Astrocyte of the cerebellum (primary cell): ENCODE measurements at regions not wholly inside any gene's neighbourhood (a gene's known extent, or its start where the extent isn't known, plus 50 kb on each side); places are given as distances from the start of the nearest gene placed in this dataset.
"Not testable (repeated sequence)": the region's sequence is repeated elsewhere in the genome, so short reads cannot be mapped to it uniquely, and the experiment has no call there.

Experiments used
- DNase-seq: peaks from one replicate; pipeline ENCODE4 v3.0.0-alpha.2; 2011; ENCODE audit warnings: low read depth
- H3K4me3 ChIP-seq: 2 replicates; pipeline ENCODE4 v1.5.1; 2011; ENCODE audit warnings: mild to moderate bottlenecking, low read depth, low read length, moderate library complexity
- CTCF ChIP-seq: IDR thresholded peaks from 2 replicates; pipeline ENCODE4 v1.5.1; 2012; ENCODE audit warnings: low read length, low read depth, moderate library complexity, mild to moderate bottlenecking; ENCODE audit errors: missing control alignments
- in situ Hi-C: cut with HindIII; loops from 2 replicates; pipeline ENCODE4 v1.10.0; 2017; ENCODE audit warnings: low sequenced_read_pairs

- no peak overlapping the region for H3K4me3 ChIP-seq
- no peak for DNase-seq
- no peak for TF ChIP-seq CTCF
- in situ Hi-C loops, result no loop called here
These were observed 69.8 kb upstream of the TOPAZ1 start for GRCh38 chr3:44171891-44172290.

- DNase-seq, in situ Hi-C loops, H3K4me3 ChIP-seq: not testable (repeated sequence)
These were observed 69.0 kb upstream of the TOPAZ1 start for GRCh38 chr3:44172701-44173100.

- DNase-seq, result no peak
- TF ChIP-seq CTCF, result no peak
- no peak overlapping the region for H3K4me3 ChIP-seq
- in situ Hi-C loops, result no loop called here
These were observed 68.4 kb upstream of the TOPAZ1 start for GRCh38 chr3:44173263-44173662.

GRCh38 chr3:44175070-44175469, 66.6 kb upstream of the TOPAZ1 start:
- DNase-seq, result no peak
- H3K4me3 ChIP-seq, result no peak overlapping the region
- in situ Hi-C loops, result loop anchor here (25.0 kb wide), 1 partner anchor 638 kb away; no protein-coding TSS in a partner anchor
- TF ChIP-seq CTCF, result no peak

- DNase-seq, result no peak
- in situ Hi-C loops, result loop anchor here (25.0 kb wide), 1 partner anchor 642 kb away; no protein-coding TSS in a partner anchor
- no peak overlapping the region for H3K4me3 ChIP-seq
- no peak for TF ChIP-seq CTCF
These were observed 62.4 kb upstream of the TOPAZ1 start for GRCh38 chr3:44179246-44179645.

- H3K4me3 ChIP-seq, result no peak overlapping the region
- no peak for TF ChIP-seq CTCF
- DNase-seq, result no peak
- in situ Hi-C loops, result loop anchor here (25.0 kb wide), 1 partner anchor 647 kb away; no protein-coding TSS in a partner anchor
These were observed 57.2 kb upstream of the TOPAZ1 start for GRCh38 chr3:44184319-44184953.

- DNase-seq, result no peak
- no peak for TF ChIP-seq CTCF
- in situ Hi-C loops, result loop anchor here (25.0 kb wide), 1 partner anchor 648 kb away; no protein-coding TSS in a partner anchor
- H3K4me3 ChIP-seq, result no peak overlapping the region
These were observed 56.2 kb upstream of the TOPAZ1 start for GRCh38 chr3:44185396-44185915.
